ENCODE measurements at regions not wholly inside any gene's neighbourhood (a gene's known extent, or its start where the extent isn't known, plus 50 kb on each side); places are given as distances from the start of the nearest gene placed in this dataset.
"Not testable (repeated sequence)": the region's sequence is repeated elsewhere in the genome, so short reads cannot be mapped to it uniquely, and the experiment has no call there.

- no peak overlapping the region for H3K4me3 ChIP-seq (replicated peaks in 1 of 3; ENCODE audit: low read depth in 2 of 3, low read length in 3 of 3)
- no peaks in the 10 kb centered on the region for H3K4me1 ChIP-seq (ENCODE audit: control insufficient read depth in 1 of 2, insufficient read depth in 2 of 2, low read length in 2 of 2)
- H3K4me2 ChIP-seq (replicated peaks; ENCODE audit: extremely low read depth, low read length, poor library complexity, severe bottlenecking), result no peak overlapping the region
- no peak overlapping the region for H3K27ac ChIP-seq (ENCODE audit: low read depth in 1 of 2, low read length in 2 of 2)
- no CpG with 5 or more reads among the region's 3 CpGs for WGBS (ENCODE audit: insufficient coverage)
- Mint-ChIP-seq H3K36me3 (no peaks in the 10 kb centered on the region), H3K9me3 (peaks cover 0 to 3% (median 0%) of the 10 kb centered on the region in 7 donors), H3K4me1 (no peaks in the 10 kb centered on the region), H3K27me3 (ENCODE audit: low read depth in 3 of 3) (no peaks in the 10 kb centered on the region), H3K27ac (no peak overlapping the region), H3K4me3 (no peak overlapping the region)
- H4K20me1 ChIP-seq (ENCODE audit: insufficient read depth, low read length), result no peaks in the 10 kb centered on the region
- intact Hi-C loops (cut with micrococcal nuclease), result no loop called here
- DNase-seq, result no peak
- no peak for TF ChIP-seq CTCF (IDR thresholded peaks at IDR 0.05)
- no peak overlapping the region for H2AFZ ChIP-seq (ENCODE audit: insufficient read depth, low read depth, low read length, poor library complexity, severe bottlenecking)
- H3K9ac ChIP-seq (ENCODE audit: insufficient read depth, low read length, poor library complexity, severe bottlenecking), result no peak overlapping the region
- H3K9me3 ChIP-seq (replicated peaks in 1 of 2; ENCODE audit: control insufficient read depth in 1 of 2, insufficient read depth in 1 of 2, low read length in 2 of 2), result no peaks in the 10 kb centered on the region
- no peaks in the 10 kb centered on the region for H3K36me3 ChIP-seq (replicated peaks in 1 of 2; ENCODE audit: control insufficient read depth in 1 of 2, insufficient read depth in 2 of 2, low read length in 2 of 2)
- H3K79me2 ChIP-seq (ENCODE audit: insufficient read depth, low read length), result no peaks in the 10 kb centered on the region
- no peaks in the 10 kb centered on the region for H3K27me3 ChIP-seq (ENCODE audit: control insufficient read depth in 2 of 2, insufficient read depth in 2 of 2, low read length in 2 of 2)
Observed at GRCh38 chr6:92243315-92243714, 1176.0 kb downstream of the EPHA7 start.

- no peaks in the 10 kb centered on the region for H3K27me3 Mint-ChIP-seq (ENCODE audit: low read depth in 3 of 3)
- no CpG with 5 or more reads among the region's 1 CpG for WGBS (ENCODE audit: insufficient coverage)
- H3K4me1 Mint-ChIP-seq, result no peaks in the 10 kb centered on the region
- Histone ChIP-seq H3K9ac (ENCODE audit: insufficient read depth, low read length, poor library complexity, severe bottlenecking) (no peak overlapping the region), H3K27ac (ENCODE audit: low read depth in 1 of 2, low read length in 2 of 2) (no peak overlapping the region), H4K20me1 (ENCODE audit: insufficient read depth, low read length) (no peaks in the 10 kb centered on the region), H3K4me1 (ENCODE audit: control insufficient read depth in 1 of 2, insufficient read depth in 2 of 2, low read length in 2 of 2) (no peaks in the 10 kb centered on the region), H3K4me2 (replicated peaks; ENCODE audit: extremely low read depth, low read length, poor library complexity, severe bottlenecking) (no peak overlapping the region), H3K9me3 (replicated peaks in 1 of 2; ENCODE audit: control insufficient read depth in 1 of 2, insufficient read depth in 1 of 2, low read length in 2 of 2) (peaks cover 3% of the 10 kb centered on the region in 2 donors), H3K27me3 (ENCODE audit: control insufficient read depth in 2 of 2, insufficient read depth in 2 of 2, low read length in 2 of 2) (no peaks in the 10 kb centered on the region), H3K4me3 (replicated peaks in 1 of 3; ENCODE audit: low read depth in 2 of 3, low read length in 3 of 3) (no peak overlapping the region), H3K79me2 (ENCODE audit: insufficient read depth, low read length) (no peaks in the 10 kb centered on the region), H2AFZ (ENCODE audit: insufficient read depth, low read depth, low read length, poor library complexity, severe bottlenecking) (no peak overlapping the region), H3K36me3 (replicated peaks in 1 of 2; ENCODE audit: control insufficient read depth in 1 of 2, insufficient read depth in 2 of 2, low read length in 2 of 2) (no peaks in the 10 kb centered on the region)
- H3K9me3 Mint-ChIP-seq, result peaks cover 0 to 3% (median 0%) of the 10 kb centered on the region in 7 donors
- no peaks in the 10 kb centered on the region for H3K36me3 Mint-ChIP-seq
- H3K27ac Mint-ChIP-seq, result no peak overlapping the region
- TF ChIP-seq CTCF (IDR thresholded peaks at IDR 0.05), result no peak
- intact Hi-C loops (cut with micrococcal nuclease), result no loop called here
- H3K4me3 Mint-ChIP-seq, result no peak overlapping the region
- no peak for DNase-seq
Observed at GRCh38 chr6:92231171-92231701, 1188.1 kb downstream of the EPHA7 start.

- intact Hi-C loops (cut with micrococcal nuclease); DNase-seq; H3K27ac ChIP-seq (ENCODE audit: low read depth in 1 of 2, low read length in 2 of 2); H3K36me3 Mint-ChIP-seq; H3K4me1 ChIP-seq (ENCODE audit: control insufficient read depth in 1 of 2, insufficient read depth in 2 of 2, low read length in 2 of 2); H3K4me3 Mint-ChIP-seq; H3K4me1 Mint-ChIP-seq; H3K4me2 ChIP-seq (replicated peaks; ENCODE audit: extremely low read depth, low read length, poor library complexity, severe bottlenecking); H3K9ac ChIP-seq (ENCODE audit: insufficient read depth, low read length, poor library complexity, severe bottlenecking); H3K4me3 ChIP-seq (replicated peaks in 1 of 3; ENCODE audit: low read depth in 2 of 3, low read length in 3 of 3); H3K27me3 ChIP-seq (ENCODE audit: control insufficient read depth in 2 of 2, insufficient read depth in 2 of 2, low read length in 2 of 2); H3K79me2 ChIP-seq (ENCODE audit: insufficient read depth, low read length); H4K20me1 ChIP-seq (ENCODE audit: insufficient read depth, low read length); H3K27me3 Mint-ChIP-seq (ENCODE audit: low read depth in 3 of 3); H3K36me3 ChIP-seq (replicated peaks in 1 of 2; ENCODE audit: control insufficient read depth in 1 of 2, insufficient read depth in 2 of 2, low read length in 2 of 2); H3K27ac Mint-ChIP-seq; H2AFZ ChIP-seq (ENCODE audit: insufficient read depth, low read depth, low read length, poor library complexity, severe bottlenecking): not testable (repeated sequence)
- WGBS (ENCODE audit: insufficient coverage), result 87% methylated on average over 3 of the region's 4 CpGs
- H3K9me3 Mint-ChIP-seq, result peaks cover under 1 to 15% (median 6%) of the 10 kb centered on the region in 7 donors
- peaks cover 12 to 18% of the 10 kb centered on the region in 2 donors for H3K9me3 ChIP-seq (replicated peaks in 1 of 2; ENCODE audit: control insufficient read depth in 1 of 2, insufficient read depth in 1 of 2, low read length in 2 of 2)
Observed at GRCh38 chr6:92219987-92220386, 1199.4 kb downstream of the EPHA7 start.
